ENCODE measurements at regions not wholly inside any gene's neighbourhood (a gene's known extent, or its start where the extent isn't known, plus 50 kb on each side); places are given as distances from the start of the nearest gene placed in this dataset.

DNA sequence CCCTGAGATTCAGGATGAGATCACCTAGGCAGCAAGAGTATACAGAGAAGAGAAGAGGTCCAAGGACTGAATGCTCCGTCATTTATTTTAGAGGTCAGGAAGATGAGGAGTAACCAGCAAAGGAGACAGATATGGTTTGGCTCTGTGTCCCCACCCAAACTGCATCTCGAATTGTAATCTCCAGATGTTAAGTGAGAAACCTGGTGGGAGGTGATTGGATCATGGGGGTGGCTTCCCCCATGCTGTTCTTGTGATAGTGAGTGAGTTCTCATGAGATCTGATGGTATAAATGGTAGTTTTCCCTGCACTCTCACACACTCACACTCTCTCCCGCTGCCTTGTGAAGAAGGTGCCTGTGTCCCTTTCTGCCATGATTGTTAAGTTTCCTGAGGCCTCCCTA, 60.8 kb downstream of the MID1IP1 start:
- Mint-ChIP-seq H3K27ac (no peak overlapping the region), H3K9me3 (ENCODE audit: low read depth) (peaks cover 9% of the 10 kb centered on the region), H3K4me3 (ENCODE audit: low read depth) (no peak overlapping the region), H3K4me1 (ENCODE audit: low read depth) (peaks cover 9% of the 10 kb centered on the region), H3K27me3 (no peaks in the 10 kb centered on the region), H3K36me3 (ENCODE audit: insufficient read depth) (no peaks in the 10 kb centered on the region)
- no peak for DNase-seq (ENCODE audit: low spot score, unreplicated experiment)
- TF ChIP-seq, protein P1, sequence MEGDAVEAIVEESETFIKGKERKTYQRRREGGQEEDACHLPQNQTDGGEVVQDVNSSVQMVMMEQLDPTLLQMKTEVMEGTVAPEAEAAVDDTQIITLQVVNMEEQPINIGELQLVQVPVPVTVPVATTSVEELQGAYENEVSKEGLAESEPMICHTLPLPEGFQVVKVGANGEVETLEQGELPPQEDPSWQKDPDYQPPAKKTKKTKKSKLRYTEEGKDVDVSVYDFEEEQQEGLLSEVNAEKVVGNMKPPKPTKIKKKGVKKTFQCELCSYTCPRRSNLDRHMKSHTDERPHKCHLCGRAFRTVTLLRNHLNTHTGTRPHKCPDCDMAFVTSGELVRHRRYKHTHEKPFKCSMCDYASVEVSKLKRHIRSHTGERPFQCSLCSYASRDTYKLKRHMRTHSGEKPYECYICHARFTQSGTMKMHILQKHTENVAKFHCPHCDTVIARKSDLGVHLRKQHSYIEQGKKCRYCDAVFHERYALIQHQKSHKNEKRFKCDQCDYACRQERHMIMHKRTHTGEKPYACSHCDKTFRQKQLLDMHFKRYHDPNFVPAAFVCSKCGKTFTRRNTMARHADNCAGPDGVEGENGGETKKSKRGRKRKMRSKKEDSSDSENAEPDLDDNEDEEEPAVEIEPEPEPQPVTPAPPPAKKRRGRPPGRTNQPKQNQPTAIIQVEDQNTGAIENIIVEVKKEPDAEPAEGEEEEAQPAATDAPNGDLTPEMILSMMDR (IDR thresholded peaks at IDR 0.05; ENCODE audit: unreplicated experiment) = no peak

DNA sequence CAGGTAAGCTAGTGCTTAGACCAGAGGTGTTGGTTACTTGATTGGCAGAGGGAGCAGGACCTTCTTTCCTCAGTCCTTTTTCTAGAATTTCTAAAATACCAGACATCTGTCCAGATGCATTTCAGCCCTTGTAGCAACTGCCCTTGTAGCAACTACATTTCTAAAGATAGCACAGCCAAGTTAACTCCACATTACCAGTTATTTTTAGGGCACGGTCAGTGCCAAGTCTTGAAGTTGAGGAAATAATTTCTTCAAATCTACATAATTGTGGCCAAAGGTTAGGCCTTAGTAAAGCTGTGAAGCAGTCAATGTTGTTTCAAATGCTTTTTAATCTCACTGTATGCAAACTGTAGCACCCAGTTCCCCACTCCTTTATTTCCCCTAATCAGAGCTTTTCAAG, 62.9 kb downstream of the MID1IP1 start:
- H3K4me1 Mint-ChIP-seq (ENCODE audit: low read depth) = no peaks in the 10 kb centered on the region
- TF ChIP-seq, protein P1 (IDR thresholded peaks at IDR 0.05; ENCODE audit: unreplicated experiment) = no peak
- DNase-seq (ENCODE audit: low spot score, unreplicated experiment) = no peak
- H3K4me3 Mint-ChIP-seq (ENCODE audit: low read depth) = no peak overlapping the region
- H3K27ac Mint-ChIP-seq = no peak overlapping the region
- no peaks in the 10 kb centered on the region for H3K9me3 Mint-ChIP-seq (ENCODE audit: low read depth)
- H3K36me3 Mint-ChIP-seq (ENCODE audit: insufficient read depth) = no peaks in the 10 kb centered on the region
- H3K27me3 Mint-ChIP-seq = no peaks in the 10 kb centered on the region

DNA sequence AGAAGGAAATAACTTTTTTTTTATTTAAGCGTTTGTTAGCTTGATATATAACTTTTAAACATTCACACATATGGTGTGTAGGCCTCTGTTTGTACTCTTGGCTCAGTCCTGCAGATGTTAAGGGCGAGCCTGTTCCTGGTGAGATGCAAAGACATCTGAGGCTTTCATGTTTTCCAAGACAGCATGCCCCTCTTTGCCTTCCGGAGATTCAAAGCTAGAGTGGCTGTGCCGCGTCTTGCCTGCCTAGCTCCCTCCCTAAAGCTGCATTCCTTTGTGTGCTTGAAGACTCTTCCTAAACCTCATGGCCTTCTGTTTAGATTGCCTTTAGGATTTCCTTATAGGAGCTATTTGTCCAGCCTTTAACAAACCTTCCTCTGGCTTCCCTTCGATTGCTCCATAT, 67.1 kb downstream of the MID1IP1 start:
- TF ChIP-seq, protein P1 (IDR thresholded peaks at IDR 0.05; ENCODE audit: unreplicated experiment) = no peak
- Mint-ChIP-seq H3K4me1 (ENCODE audit: low read depth) (peaks cover 15% of the 10 kb centered on the region), H3K27me3 (no peaks in the 10 kb centered on the region), H3K9me3 (ENCODE audit: low read depth) (peaks cover 4% of the 10 kb centered on the region), H3K27ac (no peak overlapping the region), H3K36me3 (ENCODE audit: insufficient read depth) (no peaks in the 10 kb centered on the region), H3K4me3 (ENCODE audit: low read depth) (no peak overlapping the region)
- DNase-seq (ENCODE audit: low spot score, unreplicated experiment) = no peak

DNA sequence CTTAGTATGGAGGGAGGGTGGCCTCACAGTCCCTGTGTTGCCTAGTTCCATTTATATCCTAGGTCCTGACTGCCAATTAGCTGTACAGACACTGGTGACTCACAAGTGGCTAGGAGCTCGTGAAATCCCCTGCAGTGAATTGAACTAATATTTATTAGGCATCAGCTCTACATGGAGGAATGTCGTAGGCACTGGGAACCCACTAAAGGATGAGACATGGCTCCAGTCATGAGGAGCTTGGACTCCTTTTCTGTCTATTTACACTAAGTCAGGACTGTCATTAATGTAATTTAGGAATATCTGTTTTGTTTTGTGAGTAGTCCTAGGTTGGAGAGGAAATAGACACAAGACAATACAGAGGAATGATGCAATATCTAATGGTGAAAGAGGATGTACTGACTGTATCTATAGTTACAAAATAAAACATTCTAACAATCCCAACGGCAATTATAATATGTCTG, 67.7 kb downstream of the MID1IP1 start:
- DNase-seq (ENCODE audit: low spot score, unreplicated experiment) = no peak
- H3K9me3 Mint-ChIP-seq (ENCODE audit: low read depth) = peaks cover 4% of the 10 kb centered on the region
- H3K27me3 Mint-ChIP-seq = no peaks in the 10 kb centered on the region
- H3K36me3 Mint-ChIP-seq (ENCODE audit: insufficient read depth) = no peaks in the 10 kb centered on the region
- TF ChIP-seq, protein P1 (IDR thresholded peaks at IDR 0.05; ENCODE audit: unreplicated experiment) = no peak
- H3K4me3 Mint-ChIP-seq (ENCODE audit: low read depth) = no peak overlapping the region
- H3K27ac Mint-ChIP-seq = no peak overlapping the region
- peaks cover 15% of the 10 kb centered on the region for H3K4me1 Mint-ChIP-seq (ENCODE audit: low read depth)

DNA sequence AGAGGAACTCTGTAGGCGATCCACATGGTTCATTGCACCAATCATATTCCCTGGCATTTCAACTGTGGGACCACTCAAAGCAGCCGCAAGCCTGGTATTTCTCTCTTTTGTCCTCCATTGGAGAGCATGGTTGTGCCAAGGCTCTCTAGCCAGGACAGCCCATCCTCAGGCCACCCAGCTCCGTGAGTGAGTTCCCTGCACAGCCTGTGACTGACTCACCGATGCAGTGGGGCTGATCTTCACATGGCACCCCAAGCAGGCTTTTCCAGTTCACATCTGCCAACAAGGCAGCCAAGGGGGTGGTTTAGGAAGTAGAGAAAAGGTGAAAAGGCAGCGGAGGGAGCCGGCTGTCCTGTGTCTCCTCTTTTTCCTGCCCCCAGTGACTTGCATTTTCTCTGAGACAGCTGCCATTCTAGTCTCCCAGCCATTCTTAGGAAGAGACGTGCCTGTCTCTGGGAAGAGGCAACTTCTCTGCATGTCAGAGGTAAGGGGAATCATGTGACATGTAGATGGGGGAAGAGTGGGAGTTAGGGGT, 69.2 kb downstream of the MID1IP1 start:
- H3K27ac Mint-ChIP-seq = peak overlapping the region; percentile 49
- H3K4me1 Mint-ChIP-seq (ENCODE audit: low read depth) = peaks cover 15% of the 10 kb centered on the region

More for the DNA sequence above, 69.2 kb downstream of the MID1IP1 start:
- Mint-ChIP-seq H3K27me3 (no peaks in the 10 kb centered on the region), H3K9me3 (ENCODE audit: low read depth) (peaks cover 8% of the 10 kb centered on the region), H3K36me3 (ENCODE audit: insufficient read depth) (no peaks in the 10 kb centered on the region), H3K4me3 (ENCODE audit: low read depth) (no peak overlapping the region)
- TF ChIP-seq, protein P1 (IDR thresholded peaks at IDR 0.05; ENCODE audit: unreplicated experiment) = no peak
- DNase-seq (ENCODE audit: low spot score, unreplicated experiment) = no peak
